B cell (primary cell): ENCODE measurements at regions not wholly inside any gene's neighbourhood (a gene's known extent, or its start where the extent isn't known, plus 50 kb on each side); places are given as distances from the start of the nearest gene placed in this dataset.

Experiments used
- ATAC-seq: fragments of 200-7000 bp; cut with Tn5 transposase; one replicate; pipeline ENCODE4 v1.10.0; 2021; ENCODE audit warnings: low read depth, mild to moderate bottlenecking, moderate number of reproducible peaks, moderate library complexity
- CTCF ChIA-PET: fragments of 350-600 bp; sonication (Branson Sonifier 250); formaldehyde crosslinking; loops from one replicate; lab custom pipeline; 2021; ENCODE audit warnings: antibody characterized with exemption, inconsistent platforms; lab: Charles Lee
- POLR2A ChIA-PET: fragments of 350-600 bp; sonication (Branson Sonifier 250); formaldehyde crosslinking; loops from one replicate; lab custom pipeline; 2021; ENCODE audit warnings: antibody characterized with exemption; lab: Charles Lee
- DNase-seq: peaks from one replicate; pipeline ENCODE4 v3.0.0; 2013
- H2AFZ ChIP-seq: 2 replicates; pipeline ENCODE4 v1.6.1; 2012; ENCODE audit warnings: mild to moderate bottlenecking, low read depth, low read length; ENCODE audit not compliant: insufficient read depth, poor library complexity, severe bottlenecking
- H3K27ac ChIP-seq, 2 donors: 1 replicate in 1 of 2; 2 replicates in 1 of 2; pipeline ENCODE4 v1.5.1; 2012 to 2013; ENCODE audit warnings: low read length in 2 of 2, mild to moderate bottlenecking in 2 of 2, moderate library complexity in 1 of 2
- H3K27me3 ChIP-seq, 4 experiments: fragments of 200-600 bp in 1 of 4; sonication (generic) in 1 of 4; replicated peaks in 1 of 4; 1 replicate in 2 of 4; 2 replicates in 2 of 4; pipeline versions ENCODE4 v1.6.1 to v1.7.0; 2013 to 2016; ENCODE audit warnings: low read length in 3 of 4, mild to moderate bottlenecking in 2 of 4, mixed read lengths in 1 of 4, moderate library complexity in 1 of 4; ENCODE audit not compliant: insufficient read depth in 4 of 4, control insufficient read depth in 3 of 4; ENCODE audit errors: control extremely low read depth in 1 of 4
- H3K36me3 ChIP-seq, 2 experiments: replicated peaks in 1 of 2; 1 replicate in 1 of 2; 2 replicates in 1 of 2; pipeline versions ENCODE4 v1.6.1 to v1.7.1; 2013; ENCODE audit warnings: low read length in 1 of 2; ENCODE audit not compliant: insufficient read depth in 2 of 2, control insufficient read depth in 1 of 2; ENCODE audit errors: control extremely low read depth in 1 of 2, extremely low read depth in 1 of 2
- H3K4me1 ChIP-seq, 2 donors: fragments of 200-600 bp in 1 of 2; sonication (generic) in 1 of 2; 1 replicate in 1 of 2; 2 replicates in 1 of 2; pipeline versions ENCODE4 v1.5.1 to v1.6.1; 2013 to 2017; ENCODE audit warnings: low read length in 2 of 2; ENCODE audit not compliant: control insufficient read depth in 2 of 2, insufficient read depth in 2 of 2
- H3K4me2 ChIP-seq: replicated peaks from 2 replicates; pipeline ENCODE3; 2012; ENCODE audit warnings: mild to moderate bottlenecking, low read depth, low read length; ENCODE audit not compliant: poor library complexity, severe bottlenecking
- H3K4me3 ChIP-seq, 5 experiments: fragments of 200-600 bp in 1 of 5; sonication (generic) in 1 of 5; 1 replicate in 3 of 5; 2 replicates in 2 of 5; pipeline versions ENCODE4 v1.5.1 to v1.7.0; 2011 to 2016; ENCODE audit warnings: low read length in 4 of 5, mild to moderate bottlenecking in 4 of 5, low read depth in 2 of 5, control low read depth in 1 of 5, moderate library complexity in 1 of 5; ENCODE audit not compliant: insufficient read depth in 1 of 5; ENCODE audit errors: control extremely low read depth in 1 of 5, extremely low read depth in 1 of 5
- H3K79me2 ChIP-seq: fragments of 200-600 bp; sonication (generic); one replicate; pipeline ENCODE4 v1.6.0; 2016; ENCODE audit warnings: low read length; ENCODE audit not compliant: control insufficient read depth, insufficient read depth
- H3K9ac ChIP-seq: fragments of 200-600 bp; sonication (generic); 2 replicates; pipeline ENCODE4 v1.6.1; 2017; ENCODE audit warnings: mild to moderate bottlenecking, low read length, moderate library complexity
- H3K9me3 ChIP-seq, 3 donors: one replicate each; pipeline versions ENCODE4 v1.6.1 to v1.7.1; 2013; ENCODE audit warnings: low read length in 2 of 3; ENCODE audit not compliant: control insufficient read depth in 2 of 3, insufficient read depth in 1 of 3; ENCODE audit errors: control extremely low read depth in 1 of 3
- H4K20me1 ChIP-seq: 2 replicates; pipeline ENCODE4 v1.6.0; 2012; ENCODE audit warnings: mild to moderate bottlenecking, low read length; ENCODE audit not compliant: insufficient read depth, control insufficient read depth, poor library complexity, severe bottlenecking
- H3K27ac Mint-ChIP-seq: one replicate; pipeline ENCODE4 v1.8.0; 2021; ENCODE audit warnings: mixed read lengths
- H3K27me3 Mint-ChIP-seq: one replicate; pipeline ENCODE4 v1.8.0; 2021; ENCODE audit warnings: mixed read lengths
- H3K4me1 Mint-ChIP-seq: one replicate; pipeline ENCODE4 v1.8.0; 2021; ENCODE audit warnings: mixed read lengths
- H3K4me3 Mint-ChIP-seq: one replicate; pipeline ENCODE4 v1.8.0; 2021; ENCODE audit warnings: mixed read lengths
- H3K9me3 Mint-ChIP-seq: one replicate; pipeline ENCODE4 v1.8.0; 2022; ENCODE audit warnings: mixed read lengths; ENCODE audit not compliant: insufficient read depth
- EZH2 ChIP-seq: IDR thresholded peaks from 2 replicates; pipeline ENCODE4 v1.6.1; 2012; ENCODE audit warnings: borderline replicate concordance, low read depth, mild to moderate bottlenecking, moderate library complexity, low read length; ENCODE audit not compliant: insufficient read depth, poor library complexity, severe bottlenecking
- WGBS: methylation state at CpG from one replicate; pipeline ENCODE4 v1.1.5; 2013; ENCODE audit warnings: missing lambda C conversion rate; ENCODE audit not compliant: insufficient coverage; 5-methylcytosine and 5-hydroxymethylcytosine counted together
- intact Hi-C: fragments of 100-400 bp; cut with micrococcal nuclease; formaldehyde crosslinking; loops from one replicate; pipeline ENCODE4 v1.10.0; 2022
- TF ChIP-seq, protein P1 (sequence below): fragments of 200-600 bp; IDR thresholded peaks from one replicate; pipeline ENCODE4 v1.8.0; 2022; ENCODE audit warnings: antibody characterized with exemption, mild to moderate bottlenecking

DNA sequence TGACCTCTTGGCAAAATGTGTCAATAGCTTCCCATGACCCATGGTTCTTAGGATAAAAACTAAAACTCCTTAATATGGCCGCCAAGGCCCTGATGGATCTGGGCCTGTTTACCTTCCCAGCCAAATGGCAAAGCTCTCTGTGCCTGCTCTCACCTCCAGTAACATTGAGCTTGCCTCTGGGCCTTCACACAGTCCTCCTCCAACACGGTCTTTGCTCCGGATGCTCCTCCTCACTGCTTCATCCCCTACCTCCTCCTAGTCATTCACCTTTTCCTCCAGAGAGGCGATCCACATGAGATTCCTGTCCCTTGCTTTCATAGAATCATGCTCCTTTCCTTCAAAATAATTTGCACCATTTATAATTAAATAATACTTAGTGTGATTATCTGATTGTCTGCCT lies 172.3 kb upstream of the AFDN start:
- no peaks in the 10 kb centered on the region for H3K9me3 Mint-ChIP-seq
- Histone ChIP-seq H3K36me3 (no peaks in the 10 kb centered on the region), H3K4me2 (no peak overlapping the region), H3K9ac (no peak overlapping the region), H4K20me1 (no peaks in the 10 kb centered on the region), H3K4me3 (no peak overlapping the region), H3K4me1 (no peaks in the 10 kb centered on the region), H2AFZ (no peak overlapping the region), H3K79me2 (no peaks in the 10 kb centered on the region), H3K9me3 (peaks cover 0 to 18% (median 0%) of the 10 kb centered on the region in 3 donors), H3K27ac (no peak overlapping the region), H3K27me3 (peaks cover 0 to 4% (median 0%) of the 10 kb centered on the region in 4 experiments)
- DNase-seq (no peak), ATAC-seq (no peak)
- no peaks in the 10 kb centered on the region for H3K27me3 Mint-ChIP-seq
- intact Hi-C loops = no loop called here
- no peak overlapping the region for H3K4me3 Mint-ChIP-seq
- no peaks in the 10 kb centered on the region for H3K4me1 Mint-ChIP-seq
- CTCF ChIA-PET = no interaction called here
- POLR2A ChIA-PET = no interaction called here
- 98% methylated on average over 3 of the region's 4 CpGs for WGBS
- no peak overlapping the region for H3K27ac Mint-ChIP-seq
- TF ChIP-seq, protein P1, sequence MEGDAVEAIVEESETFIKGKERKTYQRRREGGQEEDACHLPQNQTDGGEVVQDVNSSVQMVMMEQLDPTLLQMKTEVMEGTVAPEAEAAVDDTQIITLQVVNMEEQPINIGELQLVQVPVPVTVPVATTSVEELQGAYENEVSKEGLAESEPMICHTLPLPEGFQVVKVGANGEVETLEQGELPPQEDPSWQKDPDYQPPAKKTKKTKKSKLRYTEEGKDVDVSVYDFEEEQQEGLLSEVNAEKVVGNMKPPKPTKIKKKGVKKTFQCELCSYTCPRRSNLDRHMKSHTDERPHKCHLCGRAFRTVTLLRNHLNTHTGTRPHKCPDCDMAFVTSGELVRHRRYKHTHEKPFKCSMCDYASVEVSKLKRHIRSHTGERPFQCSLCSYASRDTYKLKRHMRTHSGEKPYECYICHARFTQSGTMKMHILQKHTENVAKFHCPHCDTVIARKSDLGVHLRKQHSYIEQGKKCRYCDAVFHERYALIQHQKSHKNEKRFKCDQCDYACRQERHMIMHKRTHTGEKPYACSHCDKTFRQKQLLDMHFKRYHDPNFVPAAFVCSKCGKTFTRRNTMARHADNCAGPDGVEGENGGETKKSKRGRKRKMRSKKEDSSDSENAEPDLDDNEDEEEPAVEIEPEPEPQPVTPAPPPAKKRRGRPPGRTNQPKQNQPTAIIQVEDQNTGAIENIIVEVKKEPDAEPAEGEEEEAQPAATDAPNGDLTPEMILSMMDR = no peak
- TF ChIP-seq EZH2 = no peak

DNA sequence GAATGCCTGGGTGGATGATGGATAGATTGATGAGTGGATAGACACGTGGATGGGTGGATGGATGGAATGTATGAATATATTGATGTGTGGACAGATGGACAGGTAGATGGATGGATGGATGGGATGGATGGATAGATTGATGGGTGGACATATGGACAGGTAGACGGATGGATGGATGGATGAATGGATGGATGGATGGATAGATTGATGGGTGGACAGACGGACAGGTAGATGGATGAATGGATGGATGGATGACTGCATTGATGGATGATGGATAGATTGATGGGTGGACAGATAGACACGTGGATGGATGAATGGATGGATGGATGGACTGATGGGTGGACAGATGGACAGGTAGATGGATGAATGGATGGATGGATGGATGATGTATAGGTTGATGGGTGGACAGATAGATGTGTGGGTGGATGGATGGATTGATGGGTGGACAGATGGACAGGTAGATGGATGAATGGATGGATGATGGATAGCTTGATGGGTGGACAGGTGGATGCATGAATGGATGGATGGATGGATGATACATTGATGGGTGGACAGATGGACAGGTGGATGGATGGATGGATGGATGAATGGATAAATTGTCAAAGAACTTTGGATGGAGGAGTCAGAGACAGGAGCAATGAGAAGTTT lies 171.4 kb upstream of the AFDN start:
- CTCF ChIA-PET = no interaction called here

More for the DNA sequence above, 171.4 kb upstream of the AFDN start:
- Histone ChIP-seq H3K27ac (no peak overlapping the region), H2AFZ (no peak overlapping the region), H3K27me3 (peaks cover 0 to 4% (median 0%) of the 10 kb centered on the region in 4 experiments), H3K79me2 (no peaks in the 10 kb centered on the region), H3K36me3 (no peaks in the 10 kb centered on the region), H3K9me3 (peaks cover 0 to 18% (median 0%) of the 10 kb centered on the region in 3 donors), H3K4me1 (no peaks in the 10 kb centered on the region), H4K20me1 (no peaks in the 10 kb centered on the region), H3K4me3 (no peak overlapping the region), H3K4me2 (no peak overlapping the region), H3K9ac (no peak overlapping the region)
- H3K9me3 Mint-ChIP-seq = no peaks in the 10 kb centered on the region
- intact Hi-C loops = no loop called here
- 88% methylated on average over 4 of the region's 4 CpGs for WGBS
- POLR2A ChIA-PET = no interaction called here
- H3K4me3 Mint-ChIP-seq = no peak overlapping the region
- TF ChIP-seq EZH2 = no peak
- TF ChIP-seq, protein P1 = no peak
- H3K27ac Mint-ChIP-seq = no peak overlapping the region
- DNase-seq (no peak), ATAC-seq (no peak)
- no peaks in the 10 kb centered on the region for H3K27me3 Mint-ChIP-seq
- H3K4me1 Mint-ChIP-seq = no peaks in the 10 kb centered on the region
